NCI-H1105 treated with DMSO at 0.1 percent for 48 hours (cell line): ENCODE measurements at regions not wholly inside any gene's neighbourhood (a gene's known extent, or its start where the extent isn't known, plus 50 kb on each side); places are given as distances from the start of the nearest gene placed in this dataset.
"Not testable (repeated sequence)": the region's sequence is repeated elsewhere in the genome, so short reads cannot be mapped to it uniquely, and the experiment has no call there.

Experiments
- DNase-seq: peaks from one replicate; lab custom pipeline; 2025; lab: John Stamatoyannopoulos, UW

DNA sequence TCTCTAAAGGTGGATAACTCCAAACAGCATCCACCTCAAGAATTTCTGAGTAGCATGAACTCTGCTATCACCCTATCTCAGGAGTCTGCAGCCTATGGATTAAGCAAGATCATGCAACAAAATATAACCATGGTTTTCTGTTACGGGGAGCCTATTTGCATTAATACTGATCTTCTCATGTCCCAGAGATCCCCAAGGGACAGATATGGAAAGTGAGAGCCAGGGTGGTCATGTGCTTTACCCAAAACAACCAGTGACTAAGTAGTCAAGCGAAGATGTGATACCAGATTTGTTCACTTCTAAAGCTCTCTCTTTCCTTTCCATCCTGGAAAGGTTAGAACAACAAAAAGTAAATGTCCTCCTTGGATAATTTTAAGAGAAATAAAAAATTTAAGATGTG, 125.1 kb downstream of the PRRX1 start:
- DNase-seq = no peak

DNA sequence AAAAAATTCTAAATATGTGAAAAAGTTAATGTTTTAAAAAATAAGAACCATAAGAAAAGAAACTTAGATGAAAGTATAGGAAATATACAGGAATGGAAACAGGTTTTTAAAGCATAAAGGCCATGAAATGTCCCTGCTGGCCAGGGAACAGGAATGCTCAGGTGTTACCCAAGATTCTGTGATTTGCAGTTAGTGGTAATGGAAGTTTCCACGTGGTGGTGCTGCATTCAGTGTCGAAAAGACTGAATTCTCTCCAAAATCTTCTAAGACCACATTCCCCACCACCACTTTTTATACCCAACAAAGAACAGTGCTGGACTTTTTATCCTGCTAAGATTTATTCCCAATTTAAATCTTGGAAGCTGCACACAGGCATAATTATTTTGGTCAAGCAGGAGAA, 126.2 kb downstream of the PRRX1 start:
- DNase-seq = no peak

DNA sequence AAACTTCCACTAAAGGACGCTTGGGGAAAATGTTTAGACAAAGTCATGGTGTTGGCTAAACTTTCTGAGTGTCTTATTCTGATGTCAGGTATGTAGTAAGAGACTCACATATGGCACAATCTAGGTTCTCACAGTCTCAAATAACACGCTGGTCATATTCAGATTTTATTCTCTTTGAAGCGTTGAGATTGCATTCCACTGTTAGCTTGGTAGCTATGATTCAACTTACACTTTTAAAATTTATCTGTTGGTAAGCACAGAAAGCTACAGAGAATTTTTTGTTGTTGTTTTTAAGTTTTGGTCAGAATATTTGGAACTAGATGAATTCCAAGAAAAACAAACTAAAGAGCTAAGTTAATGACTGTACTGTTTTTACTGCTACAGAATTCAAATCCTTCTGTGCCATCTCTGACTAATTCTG, 126.7 kb downstream of the PRRX1 start:
- no peak for DNase-seq

DNA sequence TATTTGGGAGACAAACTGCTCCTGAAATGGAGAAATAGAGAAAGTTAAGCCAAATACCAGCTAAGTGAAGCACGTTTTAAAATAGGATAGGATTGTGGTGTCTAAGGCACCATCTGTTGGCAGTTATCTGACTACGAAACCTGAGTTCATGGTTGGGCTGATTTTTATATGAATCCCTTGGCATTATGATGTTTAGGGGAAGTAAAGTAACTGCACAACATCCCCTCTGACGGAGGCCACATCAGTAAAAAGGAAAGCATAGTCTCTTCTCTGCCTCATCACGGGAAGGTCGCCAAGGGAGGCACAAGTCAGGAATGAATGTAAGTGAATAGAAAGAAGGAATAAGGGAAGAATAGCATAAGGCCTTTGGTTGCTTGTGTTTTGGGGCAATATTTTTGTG, 128.0 kb downstream of the PRRX1 start:
- DNase-seq = no peak

DNA sequence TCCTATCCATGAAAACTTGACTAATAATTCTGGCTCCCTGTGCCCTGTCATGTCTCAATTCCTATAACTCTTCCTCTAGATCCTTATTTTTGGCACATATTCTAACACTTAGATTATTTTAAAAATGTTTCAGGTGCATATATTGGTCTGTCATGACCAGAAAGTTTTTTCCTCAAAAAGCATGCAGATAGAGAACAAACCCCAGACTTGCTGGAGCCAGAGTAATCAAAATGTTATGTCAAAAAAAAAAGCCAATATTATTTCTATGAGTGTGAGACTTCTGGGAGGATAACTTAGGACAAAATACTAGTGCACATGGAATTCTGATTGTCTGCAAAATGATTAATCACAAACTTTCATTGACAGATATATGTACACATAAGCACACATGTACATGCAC, 135.1 kb upstream of the MROH9 start:
- DNase-seq = no peak

DNA sequence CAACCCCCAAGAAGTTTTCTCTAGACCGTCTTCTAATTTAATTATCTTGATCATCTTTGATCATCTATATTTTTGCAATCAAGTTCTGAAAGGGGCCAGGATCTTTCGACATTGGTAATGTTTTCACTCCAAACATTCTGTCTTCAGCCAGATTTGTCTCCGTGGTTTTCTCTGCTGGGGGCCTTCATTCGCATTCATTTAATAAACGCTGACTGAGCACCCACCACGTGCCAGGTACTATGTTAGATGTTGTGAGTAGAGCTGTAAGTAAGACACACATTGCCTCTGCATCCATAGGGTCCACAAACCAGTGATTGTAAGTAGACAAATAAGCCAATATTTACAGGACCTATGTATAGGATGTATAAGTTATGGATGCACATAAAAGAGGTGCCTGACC, 134.5 kb upstream of the MROH9 start:
- DNase-seq = no peak

DNA sequence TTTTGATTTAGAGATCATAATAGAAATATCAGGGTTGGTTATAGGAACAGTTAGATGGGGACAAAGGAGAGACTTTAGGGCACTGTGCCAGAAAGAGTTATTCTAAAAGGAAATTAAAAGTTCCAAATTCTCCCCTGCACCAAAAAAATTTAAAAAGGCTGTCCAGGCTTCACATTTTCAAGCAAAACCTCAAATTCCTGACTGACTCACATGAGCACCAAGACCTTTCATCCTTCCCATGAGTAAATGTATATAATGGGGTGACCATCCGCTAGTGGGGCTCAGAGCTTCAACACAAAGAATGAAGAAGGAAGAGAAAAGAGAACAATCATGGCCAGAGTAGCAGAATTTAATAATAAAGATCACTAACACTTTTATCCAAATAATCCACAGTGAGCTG, 131.6 kb upstream of the MROH9 start:
- no peak for DNase-seq

DNA sequence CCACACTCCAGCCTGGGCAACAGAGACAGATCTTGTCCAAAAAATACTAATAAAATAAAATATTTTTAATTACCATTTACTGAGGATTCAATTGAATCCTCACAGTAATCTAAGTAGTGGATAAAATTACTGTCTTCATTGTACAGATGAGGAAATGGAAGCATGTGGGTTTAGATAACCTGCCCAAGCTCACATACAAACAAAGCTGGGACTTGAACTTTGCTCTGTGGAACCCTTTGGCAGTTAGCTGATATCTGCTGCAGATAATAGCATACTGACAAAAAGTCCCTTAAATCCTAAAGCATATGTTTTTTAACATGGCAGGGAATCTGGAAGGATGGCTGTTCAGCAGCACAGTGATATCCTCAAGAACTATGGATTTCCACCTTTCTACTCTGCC, 130.9 kb upstream of the MROH9 start:
- DNase-seq = no peak

DNA sequence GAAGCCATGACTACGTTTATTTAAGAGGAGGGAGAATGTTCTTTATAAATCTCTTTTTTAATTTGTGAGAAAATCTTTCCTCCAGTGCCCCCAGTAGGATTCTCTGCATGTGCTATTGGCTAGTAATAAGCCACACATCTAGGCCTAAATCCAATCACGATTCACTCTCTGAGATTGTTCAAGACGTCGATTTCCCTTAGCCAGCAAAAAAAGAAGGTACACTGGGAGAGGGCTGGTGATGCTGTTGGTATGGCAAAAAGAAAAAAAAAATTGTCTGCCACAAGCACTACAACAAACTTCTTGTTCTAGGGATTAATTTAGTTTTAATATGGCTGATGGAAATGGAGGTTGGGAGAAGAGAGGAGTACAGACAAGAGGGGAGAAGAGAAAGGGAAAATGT, 130.5 kb upstream of the MROH9 start:
- no peak for DNase-seq

DNA sequence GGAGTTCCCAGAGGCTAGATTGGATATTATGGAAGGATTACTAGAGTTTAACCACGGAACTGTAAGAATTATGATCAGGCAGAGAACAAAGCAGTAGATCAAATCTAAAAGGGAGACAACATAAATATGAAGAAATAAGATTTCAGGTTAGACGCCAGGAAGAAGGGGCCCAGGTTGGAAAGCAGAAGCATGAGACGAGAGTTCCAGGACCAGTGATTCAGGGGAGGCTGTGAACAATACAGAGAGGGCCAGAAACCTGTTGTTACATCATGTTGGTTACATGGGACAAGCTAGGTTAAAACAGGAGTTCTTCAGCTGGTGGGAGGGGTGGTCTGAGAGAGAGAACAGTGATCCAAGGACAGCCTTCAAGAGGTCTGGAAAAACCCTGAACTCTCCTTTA, 128.4 kb upstream of the MROH9 start:
- DNase-seq = no peak

DNA sequence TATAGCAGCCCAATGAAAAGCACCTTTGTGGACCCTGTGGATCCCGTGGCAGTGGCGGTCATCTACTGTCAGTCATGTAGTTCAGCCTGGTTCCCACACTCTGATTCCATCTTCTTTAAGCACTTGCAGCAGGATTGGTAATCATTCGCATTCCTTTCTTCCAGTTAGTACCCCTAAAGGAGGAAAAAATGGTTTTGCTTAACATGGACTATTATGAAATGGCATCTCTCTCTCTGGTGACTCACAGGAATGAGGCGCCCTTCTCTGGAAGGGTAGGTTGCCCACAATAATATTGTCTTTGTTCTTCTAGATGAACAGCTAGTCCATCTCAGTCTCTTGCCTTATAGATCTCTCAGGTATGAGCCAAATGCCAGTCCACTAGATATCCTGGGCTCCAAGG, 127.9 kb upstream of the MROH9 start:
- DNase-seq = no peak

DNA sequence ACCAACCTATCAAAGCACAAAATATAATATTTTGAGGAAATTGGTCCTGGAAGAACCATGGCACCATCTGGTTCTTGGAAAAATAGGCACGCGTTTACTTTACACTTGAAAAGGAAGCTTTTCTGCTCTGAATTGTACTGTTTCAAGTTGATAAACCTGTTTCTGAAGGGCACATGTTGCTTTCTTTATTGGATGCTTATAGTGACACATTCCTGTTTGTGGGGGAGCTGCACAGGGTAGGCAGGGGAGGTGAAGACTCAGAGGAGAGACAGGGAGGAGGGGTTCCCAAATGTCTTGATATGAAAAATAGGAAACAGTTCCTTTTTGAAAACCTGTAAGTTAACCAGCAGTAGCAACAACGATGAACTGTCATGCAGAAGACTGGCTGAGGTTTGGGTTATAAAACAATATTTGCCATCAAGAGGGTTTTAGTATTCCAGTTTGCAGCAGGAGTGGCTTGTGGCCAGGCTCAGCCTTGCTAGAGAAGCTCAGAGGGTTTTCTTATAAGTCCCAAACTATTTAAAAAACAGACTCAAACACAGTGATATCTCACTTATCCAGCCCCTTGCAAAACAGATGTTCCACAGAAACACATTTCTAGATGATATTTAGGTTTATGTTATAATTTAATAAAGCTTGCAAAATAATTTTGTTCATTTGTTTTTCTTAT, 127.0 kb upstream of the MROH9 start:
- no peak for DNase-seq

DNA sequence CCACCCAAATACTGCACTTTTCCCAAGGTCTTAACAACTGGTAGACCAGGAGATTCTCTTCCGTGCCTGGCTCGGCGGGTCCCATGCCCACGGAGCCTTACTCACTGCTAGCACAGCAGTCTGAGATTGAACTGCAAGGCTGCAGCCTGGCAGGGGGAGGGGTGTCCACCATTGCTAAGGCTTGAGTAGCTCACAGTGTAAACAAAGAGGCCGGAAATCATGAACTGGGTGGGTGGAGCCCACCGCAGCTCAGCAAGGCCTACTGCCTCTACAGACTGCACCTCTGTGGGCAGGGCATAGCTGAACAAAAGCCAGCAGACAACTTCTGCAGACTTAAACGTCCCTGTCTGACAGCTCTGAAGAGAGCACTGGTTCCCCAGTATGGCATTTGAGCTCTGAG, 124.3 kb upstream of the MROH9 start:
- not testable (repeated sequence) for DNase-seq

DNA sequence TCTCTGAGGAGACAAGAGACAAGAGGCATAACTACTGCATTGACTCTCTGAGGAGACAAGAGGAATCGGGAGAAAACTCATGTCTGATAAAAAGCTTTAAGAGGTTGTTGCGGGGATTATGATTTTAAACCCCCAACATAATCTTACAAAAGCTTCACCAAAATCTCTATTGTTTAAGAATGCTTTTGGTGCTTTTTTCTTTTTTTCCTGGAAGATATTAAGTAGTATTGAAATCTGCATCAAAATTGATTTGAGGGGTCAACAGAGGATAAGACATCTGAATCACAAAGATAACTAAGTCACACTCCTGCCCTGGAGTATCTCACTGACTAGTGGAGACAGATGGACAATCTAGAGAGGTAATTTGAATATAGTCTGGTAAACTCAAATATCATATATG, 115.6 kb upstream of the MROH9 start:
- no peak for DNase-seq

DNA sequence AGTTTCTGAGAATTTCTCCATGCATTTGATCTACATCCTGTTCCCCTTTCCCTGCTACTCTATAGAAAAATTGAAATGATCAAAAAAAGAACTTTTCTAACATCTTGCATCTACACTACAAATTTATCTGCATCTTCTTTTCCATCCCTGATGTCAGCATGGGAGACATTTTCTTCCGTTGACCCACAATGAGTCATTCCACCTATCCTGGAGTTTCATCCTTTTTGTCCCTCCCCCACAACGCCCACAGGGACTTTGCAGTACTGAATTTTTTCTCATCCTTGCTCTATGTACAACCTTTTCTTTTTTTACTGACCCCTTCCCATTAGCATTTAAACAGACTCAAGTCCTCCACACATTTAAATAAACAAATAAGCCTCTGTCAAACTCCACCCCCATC, 112.2 kb upstream of the MROH9 start:
- DNase-seq = no peak

DNA sequence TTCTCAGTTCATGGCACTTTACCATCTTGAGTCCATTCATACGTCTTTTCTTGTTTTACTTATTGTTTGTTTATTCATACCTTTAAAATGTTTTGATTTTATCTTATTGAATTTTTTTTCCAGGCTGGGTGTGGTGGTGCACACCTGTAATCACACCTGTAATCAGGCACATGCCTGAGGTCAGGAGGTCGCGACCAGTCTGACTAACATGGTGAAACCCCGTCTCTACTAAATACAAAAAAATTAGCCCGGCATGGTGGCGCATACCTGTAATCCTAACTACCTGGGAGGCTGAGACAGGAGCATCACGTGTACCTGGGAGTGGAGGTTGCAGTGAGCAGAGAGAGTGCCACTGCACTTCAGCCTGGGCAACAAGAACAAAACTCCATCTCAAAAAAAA, 104.1 kb upstream of the MROH9 start:
- no peak for DNase-seq

DNA sequence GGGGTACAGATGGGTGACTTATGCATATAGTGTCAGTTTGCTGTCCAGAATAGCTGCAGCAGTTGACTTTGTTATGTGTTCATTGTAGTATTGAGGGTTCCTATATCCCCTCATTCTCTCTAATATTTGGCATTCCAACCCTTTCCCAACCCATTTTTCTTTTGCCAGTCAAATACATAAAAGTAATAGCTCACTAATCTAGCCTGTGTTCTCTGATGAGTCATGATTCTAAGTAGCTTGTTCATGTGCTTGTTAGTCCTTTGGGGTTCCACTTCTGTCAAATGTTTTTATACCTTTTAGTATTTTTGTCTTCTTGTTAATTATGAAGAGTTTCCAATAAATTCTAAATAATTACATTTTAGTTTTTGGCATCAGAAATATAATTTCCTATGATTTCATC, 99.2 kb upstream of the MROH9 start:
- no peak for DNase-seq

DNA sequence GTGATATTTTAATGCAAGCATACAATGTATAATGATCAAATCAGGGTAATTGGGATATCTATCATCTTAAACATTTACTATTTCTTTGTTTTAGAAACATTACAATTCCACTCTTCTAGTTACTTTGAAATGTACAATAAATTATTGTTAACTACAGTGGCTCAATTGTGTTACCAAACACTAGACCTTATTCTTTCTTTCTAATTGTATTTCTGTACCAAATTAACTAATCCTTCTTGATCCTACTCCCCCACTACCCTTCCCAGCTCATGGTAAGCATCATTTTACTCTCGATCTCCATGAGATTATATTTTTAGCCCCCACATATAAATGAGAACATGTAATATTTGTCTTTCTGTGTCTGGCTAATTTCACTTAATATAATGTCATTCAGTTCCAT, 95.0 kb upstream of the MROH9 start:
- no peak for DNase-seq

DNA sequence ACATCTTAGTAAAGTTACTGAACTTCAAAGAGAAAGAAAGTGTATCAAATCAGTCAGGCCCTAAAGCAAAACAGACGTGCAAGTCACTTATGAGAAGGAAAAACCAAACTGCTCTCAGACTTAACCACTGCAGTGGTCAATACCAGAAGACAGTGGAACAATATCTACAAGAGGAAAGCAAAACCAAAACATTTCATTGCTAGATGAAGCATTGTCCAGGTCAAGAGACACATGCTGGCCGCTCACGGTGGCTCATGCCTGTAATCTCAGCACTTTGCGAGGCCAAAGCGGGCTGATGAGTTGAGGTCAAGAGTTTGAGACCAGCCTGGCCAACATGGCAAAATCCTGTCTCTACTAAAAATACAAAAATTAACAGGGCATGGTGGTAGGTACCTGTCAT, 82.0 kb upstream of the MROH9 start:
- no peak for DNase-seq

DNA sequence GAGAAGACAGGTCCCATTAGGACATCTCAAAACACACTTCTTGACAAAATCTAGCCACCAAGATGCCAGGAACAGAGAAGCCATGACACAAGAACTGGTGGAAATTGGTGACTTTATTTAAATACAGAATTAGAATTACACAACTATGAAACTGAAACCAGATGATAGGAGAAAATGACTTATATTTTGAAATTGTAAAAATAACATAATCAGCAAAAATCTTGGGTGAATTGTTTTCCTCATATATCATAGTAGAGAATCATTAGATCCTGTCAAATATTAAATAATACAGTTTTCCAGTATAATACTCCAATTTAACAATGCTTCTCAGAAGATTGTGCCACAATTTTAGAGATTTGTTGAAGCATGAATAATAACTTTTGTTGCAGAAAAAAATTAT, 81.5 kb upstream of the MROH9 start:
- no peak for DNase-seq

DNA sequence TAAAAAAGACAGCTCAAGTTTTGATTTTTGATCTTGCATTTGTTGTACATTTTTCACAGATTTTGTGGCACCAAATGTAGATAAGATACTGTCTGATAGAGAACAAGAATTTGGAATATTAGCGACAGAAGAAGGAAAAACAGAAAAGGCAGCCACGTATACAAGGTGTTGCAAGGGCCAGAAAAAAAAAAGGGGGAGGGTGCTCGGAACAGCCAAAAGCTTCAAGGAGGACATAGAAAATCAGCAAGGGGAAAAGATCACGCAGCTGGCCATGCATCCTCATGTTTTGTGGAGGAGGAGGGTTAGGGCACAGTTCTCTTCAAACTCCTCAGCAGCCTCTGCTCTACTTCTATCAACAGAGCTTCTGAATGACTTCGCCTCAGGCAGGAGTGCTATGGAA, 80.7 kb upstream of the MROH9 start:
- no peak for DNase-seq

DNA sequence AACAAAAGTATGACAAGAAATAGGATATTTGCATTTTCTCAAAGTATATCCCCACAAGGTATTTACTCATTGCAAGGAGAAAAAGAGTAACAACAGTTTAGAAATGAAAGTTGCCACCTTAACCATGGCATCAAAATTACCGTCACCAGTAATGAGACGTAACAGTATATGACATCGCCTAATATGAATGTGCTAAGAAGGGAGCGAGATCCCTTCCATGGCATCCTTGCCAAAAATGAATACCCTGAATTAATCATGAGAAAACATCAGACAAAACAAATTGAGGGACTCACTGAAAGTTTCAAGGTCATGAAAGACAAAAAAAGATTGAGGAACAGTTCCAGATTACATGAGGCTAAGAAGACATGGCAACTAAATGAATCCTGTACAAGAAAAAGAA, 78.9 kb upstream of the MROH9 start:
- no peak for DNase-seq

DNA sequence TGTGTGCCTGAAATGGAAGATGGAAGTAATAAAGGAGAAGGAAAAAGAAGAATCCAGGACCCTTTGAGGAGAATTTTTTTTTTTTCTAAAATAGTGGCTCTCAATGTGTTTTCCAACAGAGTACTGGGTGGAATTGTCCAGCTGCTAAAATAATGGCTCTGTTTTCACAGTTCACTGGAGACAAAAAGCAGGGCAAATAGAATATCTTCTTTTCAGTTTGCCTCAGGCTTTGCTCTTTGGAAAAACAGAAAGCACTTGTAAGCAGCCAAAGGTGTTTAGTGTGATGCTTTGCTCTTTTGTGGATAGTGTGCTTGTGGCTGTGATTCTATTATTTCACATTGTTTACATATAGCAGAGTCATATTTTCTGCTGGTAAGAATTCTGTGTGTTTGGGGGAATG, 77.4 kb upstream of the MROH9 start:
- DNase-seq = peak; percentile 43

DNA sequence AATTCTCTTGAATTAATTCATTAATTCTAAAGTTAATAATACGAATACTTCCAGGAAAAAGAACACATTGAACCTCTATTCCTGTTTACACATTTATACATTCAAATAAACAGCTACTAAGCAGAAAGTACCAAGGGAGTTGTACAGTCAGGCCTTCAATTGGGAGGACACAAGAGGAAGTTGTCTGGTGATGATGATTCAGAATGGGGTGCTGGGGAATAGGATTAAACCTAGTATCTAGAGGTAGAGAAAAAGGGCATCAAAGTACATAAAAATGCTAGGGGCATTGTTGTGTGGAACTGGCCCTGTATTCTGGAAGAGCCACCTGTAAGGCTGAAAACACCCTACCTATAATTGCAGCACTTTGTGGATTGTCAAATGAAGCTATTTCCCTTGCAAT, 71.7 kb upstream of the MROH9 start:
- DNase-seq = no peak

DNA sequence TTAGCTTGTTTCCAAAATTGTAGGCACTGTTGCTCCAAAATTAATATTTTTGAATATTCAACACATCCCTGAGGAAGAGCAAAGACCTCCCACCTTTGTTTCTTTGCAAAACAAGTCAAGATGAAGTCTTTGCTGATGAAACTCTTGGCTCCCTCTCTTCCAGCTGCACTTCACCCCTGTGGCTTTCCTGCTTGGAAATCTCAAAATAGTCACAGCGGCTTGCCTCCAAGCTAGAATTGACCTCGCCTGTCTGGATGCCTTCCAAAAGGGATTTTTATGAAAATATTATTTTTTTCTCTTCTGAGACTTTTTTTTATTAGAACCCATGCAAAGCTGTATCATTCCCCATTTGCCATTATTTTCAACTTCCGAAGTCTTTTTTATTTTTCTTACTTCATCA, 71.1 kb upstream of the MROH9 start:
- DNase-seq = no peak
